Activated T-cell treated with anti-CD3 and anti-CD28 coated beads, Interleukin-2, amount 50 U/mL, for 1 hour (primary cell): ENCODE measurements at regions not wholly inside any gene's neighbourhood (a gene's known extent, or its start where the extent isn't known, plus 50 kb on each side); places are given as distances from the start of the nearest gene placed in this dataset.

Source experiments
- DNase-seq: peaks from one replicate; pipeline ENCODE4 v3.0.0-alpha.2; 2020

DNA sequence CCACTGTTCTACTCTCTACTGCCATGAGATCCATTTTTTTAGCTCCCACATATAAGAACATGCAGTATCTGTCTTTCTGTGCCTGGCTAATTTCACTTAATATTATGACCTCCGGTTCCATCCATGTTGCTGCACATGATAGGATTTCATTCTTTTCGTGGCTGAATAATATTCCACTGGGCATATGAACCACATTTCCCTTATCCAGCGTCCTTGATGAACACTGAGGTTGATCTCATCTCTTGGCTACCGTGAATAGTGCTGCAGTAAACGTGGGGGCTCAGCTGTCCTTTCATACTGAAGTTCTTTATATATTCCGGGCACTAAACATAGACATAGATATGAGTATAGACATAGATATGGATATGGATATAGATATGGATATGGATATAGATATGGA lies 109.3 kb upstream of the TNRC6C start:
- no peak for DNase-seq

DNA sequence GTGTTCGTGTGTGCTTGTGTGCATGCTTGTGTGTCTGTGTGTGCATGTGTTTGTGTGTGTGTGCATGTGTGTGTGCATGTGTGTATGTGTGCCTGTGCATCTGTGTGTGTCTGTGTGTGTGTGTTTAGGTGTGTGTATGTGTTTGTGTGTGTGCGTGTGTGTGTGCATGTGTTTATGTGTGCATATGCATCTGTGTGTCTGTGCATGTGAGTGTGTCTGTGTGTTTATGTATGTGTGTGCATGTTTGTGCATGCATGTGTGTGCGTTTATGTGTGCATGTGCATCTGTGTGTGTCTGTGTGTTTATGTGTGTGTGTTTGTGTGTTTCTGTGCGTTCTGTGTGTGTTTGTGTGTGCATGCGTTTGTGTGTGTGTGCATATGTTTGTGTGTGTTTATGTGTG lies 106.6 kb upstream of the TNRC6C start:
- no peak for DNase-seq

DNA sequence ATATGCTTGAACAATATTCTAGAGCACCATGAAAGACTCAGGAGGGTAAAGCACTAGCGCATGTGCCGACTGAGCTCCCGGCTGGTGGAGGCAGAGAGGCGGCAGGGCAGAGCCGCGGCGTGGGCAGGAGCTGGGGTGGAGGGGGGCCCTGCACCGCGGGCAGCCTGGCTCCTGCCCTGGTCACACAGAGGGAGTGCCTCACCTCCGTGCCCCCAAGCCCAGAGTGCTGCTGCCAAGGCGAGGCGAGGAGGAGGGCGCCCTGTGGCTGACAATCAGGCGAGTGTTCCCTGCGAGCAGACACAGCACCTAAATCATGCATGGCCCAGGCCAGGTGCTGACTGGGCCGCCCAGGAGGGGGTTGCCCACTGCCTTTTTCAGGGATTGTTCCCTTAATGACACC lies 105.8 kb upstream of the TNRC6C start:
- no peak for DNase-seq

DNA sequence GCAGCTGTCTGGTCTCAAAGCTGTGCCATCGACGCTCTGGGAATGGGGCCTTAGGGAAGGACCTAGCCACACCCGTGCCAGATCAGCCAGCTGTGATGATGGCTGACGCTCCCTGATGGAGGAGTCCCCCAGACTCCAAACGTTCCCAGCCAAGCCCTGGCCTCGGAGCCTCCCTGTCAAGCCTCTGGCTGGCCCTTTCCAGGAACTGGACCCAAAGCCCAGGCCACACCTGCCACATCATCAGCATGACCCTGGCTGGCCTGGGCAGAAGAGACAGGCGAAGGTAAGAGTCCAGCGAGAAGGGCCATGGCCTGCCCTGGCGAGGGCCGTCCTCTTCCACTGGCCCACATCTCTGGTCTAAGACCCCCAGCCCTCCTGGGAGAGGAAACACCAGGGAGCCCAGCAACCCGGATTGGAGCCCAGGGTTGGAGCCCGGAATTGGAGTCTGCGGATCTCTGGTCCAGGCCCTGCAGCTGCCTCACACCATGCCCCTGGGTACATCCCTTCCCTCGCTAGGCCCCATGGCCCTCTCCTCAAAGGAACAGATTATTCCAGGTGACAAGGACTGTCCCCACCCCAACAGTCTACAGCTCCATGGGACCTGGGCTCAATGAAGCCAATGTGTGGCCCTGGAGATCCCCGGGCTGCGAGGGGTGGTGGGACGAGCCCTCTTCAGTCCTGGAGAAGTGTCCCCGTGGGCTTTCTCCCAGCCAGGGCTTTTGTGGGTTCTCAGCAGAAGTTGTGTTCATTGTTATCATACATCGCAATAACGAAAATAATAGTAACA lies 105.1 kb upstream of the TNRC6C start:
- DNase-seq: no peak

DNA sequence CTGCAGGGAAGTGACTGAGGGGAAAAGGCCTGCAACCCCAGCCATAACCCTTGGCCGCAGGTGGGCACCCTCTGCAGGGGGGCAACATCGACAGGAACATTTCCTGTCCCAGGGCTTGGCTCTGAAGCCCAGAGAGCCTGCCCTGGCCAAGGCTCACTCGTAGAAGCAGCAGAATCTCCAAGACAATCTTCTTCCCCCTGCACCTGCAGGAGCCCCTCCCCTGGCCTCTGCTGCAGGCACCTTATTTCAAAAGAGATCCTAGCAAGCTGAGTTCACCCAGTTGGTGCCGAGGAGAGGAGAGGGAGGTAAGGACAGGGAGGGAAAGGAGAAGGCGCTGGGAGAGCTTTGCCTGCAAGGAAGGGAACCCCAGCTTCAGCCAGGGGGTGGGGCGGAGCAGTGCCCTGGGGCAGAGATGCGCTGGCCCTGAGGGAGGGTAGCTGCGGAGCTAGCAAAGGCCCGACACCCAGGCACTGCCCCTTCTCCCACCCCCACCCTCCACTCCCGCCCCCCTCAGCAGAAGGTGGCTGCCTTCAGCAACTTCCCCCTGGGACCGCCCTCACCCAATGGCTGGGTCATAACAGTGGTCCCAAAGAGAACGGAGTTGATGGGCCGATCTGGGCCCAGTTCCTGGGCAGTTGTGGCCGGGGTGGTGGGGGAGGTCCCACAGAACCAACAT lies 104.3 kb upstream of the TNRC6C start:
- no peak for DNase-seq

DNA sequence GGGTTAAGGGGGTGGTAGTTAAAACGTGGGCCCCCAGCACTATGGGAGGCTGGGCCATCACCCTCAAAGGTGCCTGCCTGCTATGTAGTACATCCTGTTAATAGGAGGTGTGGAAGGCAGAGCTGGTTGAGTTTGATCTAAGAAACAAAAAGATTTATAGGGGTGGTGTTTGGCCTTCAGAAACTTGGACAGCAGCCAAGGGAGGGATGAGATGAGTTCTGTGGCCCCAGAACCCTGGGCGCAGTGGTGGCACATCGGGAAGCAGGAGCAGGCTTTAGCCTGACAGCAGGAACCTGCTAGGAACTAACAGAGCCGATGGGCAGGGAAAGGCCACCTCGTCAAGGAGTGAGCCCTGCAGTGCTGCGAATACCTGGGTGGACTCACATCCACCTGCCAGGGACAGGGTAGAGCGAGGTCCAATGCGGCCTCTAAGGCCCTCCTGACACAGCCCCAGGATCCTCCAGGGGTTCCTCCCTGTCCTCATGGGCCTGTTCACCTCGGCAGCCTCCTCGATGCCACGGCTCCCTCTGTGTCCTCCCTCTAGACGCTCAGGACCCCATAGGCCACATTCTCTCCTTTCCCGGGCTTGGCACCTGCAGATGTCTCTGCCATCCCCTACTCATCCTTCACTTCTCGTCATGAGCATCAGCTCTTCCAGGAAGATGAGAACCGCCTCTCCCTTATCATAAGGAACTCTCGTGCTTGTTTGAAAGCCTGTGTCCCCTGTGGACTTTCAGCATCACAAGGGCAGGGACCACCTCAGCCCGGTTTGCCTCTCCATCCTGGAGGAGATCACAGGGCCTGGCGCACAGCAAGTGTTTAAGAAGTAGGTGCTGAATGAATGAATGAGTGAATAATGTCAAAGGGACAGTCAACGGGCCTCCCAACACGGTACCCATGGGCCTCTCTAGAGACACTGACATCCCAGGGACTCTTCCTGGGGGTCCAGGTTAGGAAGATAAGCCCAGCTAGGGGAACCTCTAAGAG lies 103.5 kb upstream of the TNRC6C start:
- no peak for DNase-seq

DNA sequence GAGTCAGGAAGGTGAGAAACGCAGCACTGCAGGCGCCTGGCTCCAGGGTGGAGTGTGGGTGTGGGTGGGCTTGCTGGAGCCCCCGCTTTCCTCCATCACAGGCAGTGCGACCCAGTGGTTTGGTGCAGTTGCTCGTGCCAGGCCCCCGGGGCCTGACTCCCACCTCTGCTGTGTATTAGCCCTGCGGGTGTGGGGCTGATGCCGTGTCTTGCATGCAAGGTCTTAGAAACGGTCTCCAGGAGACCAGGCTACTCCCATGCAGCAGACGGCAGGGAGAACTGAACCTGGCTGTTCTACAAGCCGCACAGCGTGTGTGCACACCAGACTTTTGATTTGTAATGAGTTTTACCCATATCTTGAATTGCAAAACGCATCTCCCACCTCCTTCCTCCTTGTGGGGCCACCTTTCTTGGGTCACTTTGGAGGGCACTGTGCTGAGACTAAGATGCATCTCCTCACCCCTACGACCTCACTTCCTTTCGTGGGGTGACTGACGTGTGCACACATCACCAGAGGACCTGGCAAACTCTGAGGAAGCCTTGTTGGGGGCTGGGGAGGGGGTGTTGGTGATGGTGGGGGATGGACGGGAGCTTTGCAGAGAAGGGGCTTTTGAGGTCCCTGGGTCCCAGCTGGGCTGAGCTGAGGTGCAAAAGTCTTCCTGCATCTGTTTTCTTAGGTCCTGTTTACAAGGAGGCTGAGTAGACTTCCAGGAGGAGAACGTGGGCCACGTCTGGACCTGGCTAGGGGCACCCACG lies 101.8 kb upstream of the TNRC6C start:
- DNase-seq: no peak

DNA sequence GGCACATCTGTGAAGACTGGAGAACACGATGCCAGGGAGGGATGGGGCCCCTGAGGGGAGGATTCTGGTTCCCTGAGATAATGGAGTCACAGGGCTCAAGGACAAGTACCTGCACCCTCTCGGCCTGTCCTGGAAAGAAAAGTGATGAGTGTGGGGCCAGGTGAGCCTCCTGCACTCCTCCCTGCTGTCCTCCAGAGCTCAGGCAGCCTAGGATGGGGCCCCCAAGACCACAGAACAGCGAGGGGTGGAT lies 101.3 kb upstream of the TNRC6C start:
- no peak for DNase-seq

DNA sequence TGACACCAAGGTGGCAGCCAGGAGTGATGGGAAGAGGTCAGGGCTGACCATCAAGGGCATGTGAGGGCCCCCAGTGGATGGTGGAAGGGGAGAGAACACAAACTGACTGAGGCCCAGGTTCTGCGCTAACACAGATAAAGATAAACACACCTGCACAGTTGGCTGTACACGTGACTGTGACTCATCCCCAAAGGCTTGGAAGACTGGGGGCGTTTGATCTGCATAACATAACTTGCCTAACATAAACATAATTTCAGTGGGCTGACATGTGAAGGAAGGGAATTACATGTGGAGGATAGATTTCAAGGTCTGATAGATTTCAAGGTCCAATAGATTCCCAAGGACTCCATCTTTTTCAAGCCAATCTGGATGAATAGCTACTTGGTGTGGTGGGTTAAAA lies 100.9 kb upstream of the TNRC6C start:
- no peak for DNase-seq

DNA sequence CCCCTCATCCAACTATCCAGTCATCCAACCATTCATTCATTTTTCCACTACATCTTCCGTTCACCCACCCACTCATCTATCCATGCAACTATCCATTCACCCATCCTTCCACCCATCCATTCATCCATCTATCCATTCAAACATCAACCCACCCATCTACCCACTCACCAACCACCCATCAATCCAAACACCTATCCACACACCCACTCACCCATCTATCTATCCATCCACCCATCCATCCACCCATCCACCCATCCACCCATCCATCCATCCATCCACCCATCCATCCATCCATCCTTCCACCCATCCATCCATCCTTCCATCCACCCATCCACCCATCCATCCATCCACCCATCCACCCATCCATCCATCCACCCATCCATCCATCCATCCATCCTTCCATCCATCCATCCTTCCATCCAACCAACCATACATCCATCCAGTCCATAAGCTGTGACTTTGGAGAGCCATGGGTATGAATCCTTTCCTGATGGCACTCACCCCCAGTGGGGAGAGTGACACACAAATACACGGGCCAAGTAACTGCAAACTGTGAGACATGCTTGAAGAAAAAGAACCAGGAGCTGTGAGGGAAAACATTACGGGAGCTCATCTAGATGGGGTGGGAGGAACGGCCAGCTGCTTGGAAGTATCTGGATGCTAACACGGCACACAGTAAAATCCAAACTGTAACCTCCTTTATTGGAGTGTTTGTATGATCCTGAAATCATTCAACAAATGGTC lies 100.0 kb upstream of the TNRC6C start:
- no peak for DNase-seq

DNA sequence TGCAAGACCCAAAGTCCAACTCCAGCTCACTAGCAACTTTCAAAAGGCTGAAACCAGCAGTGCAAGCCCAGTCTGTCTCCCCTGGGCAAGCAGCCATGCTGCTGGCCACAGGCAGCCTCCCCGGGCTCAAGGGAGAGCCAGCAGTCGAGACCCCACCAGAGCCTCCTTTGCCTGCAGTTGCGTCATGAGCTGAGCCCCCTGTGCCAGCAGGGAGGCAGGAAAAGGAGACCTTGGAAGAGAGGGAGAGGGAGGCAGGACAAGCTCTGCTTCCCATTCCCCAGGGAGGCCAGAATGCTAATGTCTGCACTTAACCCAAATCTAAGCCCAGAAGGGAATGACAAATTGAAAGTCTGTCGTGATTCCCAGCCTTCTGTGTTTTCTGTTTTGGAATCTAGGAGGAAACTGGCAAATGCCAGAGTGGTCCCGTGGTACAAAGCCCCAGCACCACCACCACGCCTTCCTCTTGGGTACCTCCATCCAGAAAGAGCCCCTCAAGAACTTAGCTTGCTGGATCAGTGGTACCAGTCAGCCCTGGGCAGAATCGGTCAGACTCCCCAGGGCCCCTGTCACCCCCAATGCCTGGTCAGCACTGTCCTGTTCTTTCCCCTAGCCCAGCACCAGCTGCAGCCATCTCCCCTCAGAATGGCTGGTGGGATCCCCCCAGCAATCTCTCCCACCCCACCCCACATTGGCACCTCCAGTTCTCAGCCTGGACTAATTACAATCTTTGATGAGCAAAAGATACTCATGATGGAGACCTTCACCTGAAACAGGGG lies 99.3 kb upstream of the TNRC6C start:
- no peak for DNase-seq

DNA sequence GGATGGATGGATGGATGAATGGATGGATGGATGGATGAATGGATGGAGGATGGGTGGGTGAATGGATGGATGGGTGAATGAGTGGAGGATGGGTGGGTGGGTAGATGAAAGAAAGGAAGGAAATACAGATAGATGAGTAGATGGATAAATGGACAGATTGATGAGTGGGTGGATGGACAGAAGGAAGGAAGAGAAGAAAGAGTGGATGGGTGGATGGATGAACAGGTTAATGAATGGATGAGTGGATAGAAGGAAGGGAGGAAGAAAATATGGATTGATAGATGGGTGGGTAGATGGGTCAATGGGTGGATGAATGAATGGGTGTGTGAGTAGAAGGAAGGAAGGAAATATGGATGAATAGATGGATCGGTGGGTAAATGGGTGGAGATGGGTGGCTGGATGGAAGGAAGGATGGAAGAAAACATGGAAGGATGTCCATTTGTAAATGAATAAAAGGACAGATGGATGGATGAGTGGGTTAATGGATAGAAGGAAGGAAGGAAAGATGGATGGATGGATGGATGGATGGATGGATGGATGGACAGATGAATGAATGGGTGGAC lies 97.3 kb upstream of the TNRC6C start:
- no peak for DNase-seq

DNA sequence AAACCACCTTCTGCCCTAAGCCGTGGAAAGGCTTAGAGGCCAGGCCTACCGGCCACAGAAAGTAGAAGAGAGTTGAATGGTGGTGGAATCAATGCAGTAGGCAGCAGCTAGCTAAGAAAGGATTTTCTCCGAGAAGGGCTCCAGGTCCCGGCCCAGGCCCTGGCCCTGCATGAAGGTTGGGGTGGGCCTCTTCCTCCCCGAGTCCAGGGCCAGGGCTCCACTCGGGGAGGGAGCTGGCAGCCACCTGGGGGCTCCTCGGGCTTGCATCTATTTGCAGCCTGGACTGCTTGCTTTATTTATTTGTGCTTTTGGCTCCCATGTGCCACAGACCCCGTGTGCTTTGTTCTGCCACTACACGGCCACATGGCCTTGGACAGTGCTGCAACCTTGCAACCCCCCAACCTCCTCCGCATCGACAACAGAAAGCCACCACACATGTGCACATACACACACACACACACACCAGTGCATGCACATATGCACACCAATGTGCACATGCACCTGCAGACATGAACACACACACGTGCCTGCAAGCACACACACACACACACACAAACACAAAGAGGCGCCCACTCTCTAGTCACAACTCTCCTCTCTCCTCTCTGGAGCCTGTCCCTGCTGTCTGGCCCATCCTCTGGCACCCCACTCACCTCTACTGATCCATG lies 96.4 kb upstream of the TNRC6C start:
- no peak for DNase-seq

DNA sequence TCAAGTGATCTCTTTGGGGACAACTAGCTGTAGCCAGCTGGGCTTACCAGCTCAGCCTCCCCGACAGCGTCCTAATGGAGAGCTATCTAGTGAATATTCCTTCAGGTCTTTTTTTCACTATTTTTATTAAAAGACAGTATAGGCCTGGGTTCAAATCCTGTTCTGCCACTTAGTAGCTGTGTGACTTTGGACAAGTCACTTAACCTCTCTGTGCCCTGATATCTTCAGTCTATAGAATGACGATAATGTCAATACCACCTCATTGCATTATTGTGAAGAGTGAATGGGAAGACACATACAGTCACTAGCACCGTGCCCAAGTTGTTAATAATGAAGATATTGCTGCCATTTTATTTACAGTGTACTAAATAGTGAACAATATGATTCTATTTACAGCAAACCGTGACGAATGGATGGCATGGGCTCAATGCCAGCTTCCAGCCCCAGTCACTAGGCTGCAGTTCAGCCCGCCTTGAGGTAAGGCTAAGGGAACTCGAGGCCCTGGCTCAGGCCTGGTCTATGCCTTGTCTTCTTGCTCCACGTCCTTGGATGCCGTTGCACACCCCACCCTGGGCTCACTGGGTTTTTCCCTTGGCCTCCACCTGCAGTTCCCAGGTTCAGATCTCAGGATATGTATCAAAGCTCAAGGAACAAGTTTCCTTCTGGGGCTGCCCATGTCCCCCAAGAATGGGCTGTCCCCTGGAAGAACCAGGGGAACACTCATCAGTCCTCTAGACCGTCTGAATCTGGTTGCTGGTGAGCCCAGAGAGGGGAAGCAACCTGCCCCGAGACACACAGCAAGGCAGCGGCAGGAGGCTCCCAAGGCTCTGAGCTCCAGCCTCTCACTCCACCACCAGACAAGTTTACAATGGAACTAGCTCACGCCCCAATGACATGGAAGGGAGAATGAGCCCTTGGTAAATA lies 95.4 kb upstream of the TNRC6C start:
- DNase-seq: no peak

DNA sequence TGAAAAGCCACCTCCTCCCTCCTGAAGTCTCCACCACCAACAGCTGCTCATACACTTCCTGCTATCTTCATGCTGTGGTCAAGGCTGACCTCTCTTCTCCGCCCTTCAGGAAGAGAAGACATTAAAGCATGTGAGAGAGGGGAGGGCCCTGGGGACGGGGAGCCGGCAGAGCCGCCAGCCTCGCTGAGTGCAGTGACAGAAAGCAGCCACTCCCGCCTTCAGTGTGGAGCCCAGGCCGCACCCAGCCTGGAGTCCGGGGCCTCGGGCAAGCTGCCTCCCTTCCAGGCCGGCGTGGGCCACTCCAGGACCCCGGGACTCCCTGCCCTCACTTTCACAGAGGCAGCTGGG lies 94.7 kb upstream of the TNRC6C start:
- DNase-seq: no peak

DNA sequence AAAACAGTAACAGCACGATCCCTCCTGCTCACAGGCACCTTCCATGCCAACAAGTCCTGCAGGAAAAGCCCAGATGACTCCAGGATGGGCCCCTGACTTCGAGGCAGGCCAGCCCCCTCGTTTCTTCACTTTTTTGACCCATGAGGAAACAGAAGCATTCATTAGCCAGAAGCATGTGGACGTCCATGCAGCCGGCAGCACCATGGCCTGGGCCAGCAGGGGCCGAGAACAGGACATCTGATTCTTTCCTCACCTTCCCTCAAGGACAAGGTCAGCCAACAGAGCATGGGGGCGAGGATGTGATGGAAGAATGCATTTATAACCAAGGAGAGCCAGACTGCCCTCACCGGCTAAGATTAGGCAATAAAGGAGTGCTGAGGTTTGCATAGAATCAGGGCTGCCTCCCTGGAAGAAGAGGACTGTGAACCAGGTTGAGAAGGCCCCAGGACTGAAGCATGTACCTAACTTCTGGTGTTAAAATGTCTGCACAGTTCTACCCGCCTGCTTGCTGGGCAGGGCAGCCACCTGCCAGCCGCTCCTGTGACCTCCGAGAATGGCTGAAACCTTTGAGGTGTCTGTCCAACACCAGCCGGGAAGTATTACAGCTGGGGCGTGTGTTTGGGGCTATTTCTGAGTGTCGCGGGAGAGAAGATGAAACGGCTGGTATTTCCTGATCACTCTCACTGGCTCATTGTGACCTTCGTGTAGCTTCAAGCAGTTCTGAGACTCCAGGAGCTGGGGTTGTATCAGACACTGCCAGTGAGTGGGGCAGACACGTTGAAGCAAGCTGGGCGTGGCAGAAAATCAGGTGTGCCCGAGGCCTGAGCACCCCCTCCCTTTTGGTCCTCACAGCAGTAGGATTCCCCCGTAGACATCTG lies 94.0 kb upstream of the TNRC6C start:
- DNase-seq: no peak

DNA sequence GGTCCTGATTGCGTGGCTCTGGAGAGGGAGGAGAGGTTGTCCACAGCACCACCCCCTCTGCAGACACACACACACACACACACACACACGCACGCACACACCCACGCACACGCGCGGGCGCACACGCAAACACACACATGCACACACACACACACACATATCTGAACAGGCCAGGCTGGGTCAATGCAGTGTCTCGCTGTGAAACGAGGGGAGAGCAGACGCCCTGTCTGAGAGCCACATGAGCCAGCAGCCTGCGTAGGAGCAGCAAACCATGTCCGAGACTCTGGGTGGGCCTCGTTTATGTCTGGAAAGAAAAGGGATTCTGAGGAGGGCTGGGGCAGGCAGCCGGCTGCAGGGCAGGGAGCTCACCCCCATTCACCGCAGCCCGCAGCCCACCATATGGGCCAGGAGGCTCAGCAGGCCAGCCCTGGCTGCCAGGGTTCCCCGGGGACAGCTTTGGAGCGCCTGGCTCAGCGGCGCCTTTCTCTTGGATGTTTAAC lies 93.3 kb upstream of the TNRC6C start:
- DNase-seq: no peak

DNA sequence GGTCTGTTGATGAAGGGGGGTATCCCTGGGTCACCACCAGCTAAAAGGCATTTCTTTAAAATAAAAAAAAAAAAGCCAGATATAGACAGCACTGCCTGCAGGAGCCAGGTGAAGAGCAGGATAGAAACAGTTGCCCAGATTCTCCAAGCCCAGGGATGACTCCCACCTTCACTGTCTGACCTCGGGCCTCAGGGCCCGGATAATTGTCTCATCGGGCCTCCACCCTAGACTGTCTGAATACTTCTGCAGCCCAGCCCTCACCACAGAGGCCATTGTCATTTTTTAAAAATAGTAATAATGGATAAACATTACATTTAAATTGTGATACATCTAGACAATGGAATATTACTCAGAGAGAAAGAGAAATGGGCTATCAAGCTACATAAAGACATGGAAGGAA lies 92.8 kb upstream of the TNRC6C start:
- DNase-seq: no peak
